RWPE1 (cell line): ENCODE measurements at regions not wholly inside any gene's neighbourhood (a gene's known extent, or its start where the extent isn't known, plus 50 kb on each side); places are given as distances from the start of the nearest gene placed in this dataset.

Source experiments
- CTCF ChIA-PET: fragments of 350-600 bp; sonication (Branson Sonifier 250); formaldehyde crosslinking; extraction: SDS; loops from one replicate; lab custom pipeline; 2021; lab: Yijun Ruan, JAX
- POLR2A ChIA-PET: fragments of 400-600 bp; formaldehyde crosslinking; extraction: SDS; loops from one replicate; lab custom pipeline; 2020; ENCODE audit warnings: antibody characterized with exemption; ENCODE audit not compliant: low non-redundant PET; lab: Yijun Ruan, JAX
- DNase-seq: peaks from one replicate; pipeline ENCODE4 v3.0.0; 2012; ENCODE audit warnings: low spot score
- H3K27ac ChIP-seq: fragments of 450-650 bp; 2 replicates; pipeline ENCODE4 v1.5.1; 2017
- TF ChIP-seq, protein P1 (sequence below): fragments of 450-650 bp; conservative IDR thresholded peaks from 2 replicates; pipeline ENCODE4 v1.5.1; 2017; ENCODE audit warnings: low read depth, mild to moderate bottlenecking

DNA sequence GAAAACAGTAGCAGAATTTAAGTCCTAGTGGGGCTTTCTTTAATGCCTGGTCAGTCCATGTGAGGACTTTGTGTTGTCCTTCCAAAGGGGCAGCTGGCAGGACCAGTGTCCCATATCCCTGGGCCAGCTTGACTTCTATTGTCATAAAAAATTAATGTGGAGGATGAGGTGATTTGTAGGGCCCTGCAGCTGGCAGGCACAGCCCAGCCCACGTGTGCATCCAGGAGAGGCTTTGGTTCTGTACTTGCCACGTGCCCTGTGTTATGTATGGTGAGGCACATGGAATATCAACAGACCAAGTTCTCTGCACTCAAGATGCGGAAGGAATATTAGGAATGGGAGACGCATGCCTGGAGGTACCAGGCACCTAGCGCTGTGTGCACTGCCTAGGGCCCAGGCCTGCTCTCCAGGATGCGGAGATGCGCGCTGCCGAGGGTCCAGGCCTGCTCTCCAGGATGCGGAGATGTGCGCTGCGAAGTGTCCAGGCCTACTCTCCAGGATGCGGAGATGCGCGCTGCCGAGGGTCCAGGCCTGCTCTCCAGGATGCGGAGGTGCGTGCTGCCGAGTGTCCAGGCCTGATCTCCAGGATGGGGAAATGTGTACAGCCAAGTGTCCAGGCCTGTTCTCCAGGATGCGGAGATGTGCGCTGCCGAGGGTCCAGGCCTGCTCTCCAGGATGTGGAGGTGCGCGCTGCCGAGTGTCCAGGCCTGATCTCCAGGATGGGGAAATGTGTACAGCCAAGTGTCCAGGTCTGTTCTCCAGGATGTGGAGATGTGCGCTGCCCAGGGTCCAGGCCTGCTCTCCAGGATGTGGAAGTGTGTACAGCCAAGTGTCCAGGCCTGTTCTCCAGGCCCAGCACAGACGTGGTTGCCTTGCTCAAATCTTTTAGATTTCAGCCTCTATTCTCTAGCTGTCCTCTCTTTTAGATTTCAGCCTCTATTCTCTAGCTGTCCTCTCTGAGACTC, 183.3 kb upstream of the ROPN1 start:
- CTCF ChIA-PET, result no interaction called here

DNA sequence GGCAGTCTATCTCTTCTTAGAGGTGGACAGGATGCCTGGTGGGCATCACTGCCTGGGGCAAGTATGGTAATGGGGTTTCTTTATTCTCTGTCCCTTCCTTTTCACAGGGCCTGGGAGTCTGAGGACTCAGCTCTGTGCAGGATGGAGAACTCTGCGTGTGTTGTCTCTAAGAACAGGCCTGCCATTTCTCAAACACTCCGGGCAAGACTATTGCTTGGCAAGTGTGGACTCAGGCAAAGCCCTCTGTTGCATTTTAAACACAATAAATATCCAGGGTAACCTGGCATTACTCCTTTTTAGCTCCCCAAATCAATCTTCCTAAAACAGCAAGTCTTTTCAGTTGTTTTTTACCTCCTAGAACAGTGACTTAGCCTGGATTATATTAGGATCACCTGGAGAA, 185.1 kb upstream of the ROPN1 start:
- TF ChIP-seq, protein P1, sequence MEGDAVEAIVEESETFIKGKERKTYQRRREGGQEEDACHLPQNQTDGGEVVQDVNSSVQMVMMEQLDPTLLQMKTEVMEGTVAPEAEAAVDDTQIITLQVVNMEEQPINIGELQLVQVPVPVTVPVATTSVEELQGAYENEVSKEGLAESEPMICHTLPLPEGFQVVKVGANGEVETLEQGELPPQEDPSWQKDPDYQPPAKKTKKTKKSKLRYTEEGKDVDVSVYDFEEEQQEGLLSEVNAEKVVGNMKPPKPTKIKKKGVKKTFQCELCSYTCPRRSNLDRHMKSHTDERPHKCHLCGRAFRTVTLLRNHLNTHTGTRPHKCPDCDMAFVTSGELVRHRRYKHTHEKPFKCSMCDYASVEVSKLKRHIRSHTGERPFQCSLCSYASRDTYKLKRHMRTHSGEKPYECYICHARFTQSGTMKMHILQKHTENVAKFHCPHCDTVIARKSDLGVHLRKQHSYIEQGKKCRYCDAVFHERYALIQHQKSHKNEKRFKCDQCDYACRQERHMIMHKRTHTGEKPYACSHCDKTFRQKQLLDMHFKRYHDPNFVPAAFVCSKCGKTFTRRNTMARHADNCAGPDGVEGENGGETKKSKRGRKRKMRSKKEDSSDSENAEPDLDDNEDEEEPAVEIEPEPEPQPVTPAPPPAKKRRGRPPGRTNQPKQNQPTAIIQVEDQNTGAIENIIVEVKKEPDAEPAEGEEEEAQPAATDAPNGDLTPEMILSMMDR, result no peak
- POLR2A ChIA-PET, result no interaction called here
- CTCF ChIA-PET, result no interaction called here
- no peak overlapping the region for H3K27ac ChIP-seq
- DNase-seq, result no peak

More for the DNA sequence above, 183.3 kb upstream of the ROPN1 start:
- TF ChIP-seq, protein P1, result no peak
- POLR2A ChIA-PET, result no interaction called here
- H3K27ac ChIP-seq, result no peak overlapping the region
- DNase-seq, result no peak

DNA sequence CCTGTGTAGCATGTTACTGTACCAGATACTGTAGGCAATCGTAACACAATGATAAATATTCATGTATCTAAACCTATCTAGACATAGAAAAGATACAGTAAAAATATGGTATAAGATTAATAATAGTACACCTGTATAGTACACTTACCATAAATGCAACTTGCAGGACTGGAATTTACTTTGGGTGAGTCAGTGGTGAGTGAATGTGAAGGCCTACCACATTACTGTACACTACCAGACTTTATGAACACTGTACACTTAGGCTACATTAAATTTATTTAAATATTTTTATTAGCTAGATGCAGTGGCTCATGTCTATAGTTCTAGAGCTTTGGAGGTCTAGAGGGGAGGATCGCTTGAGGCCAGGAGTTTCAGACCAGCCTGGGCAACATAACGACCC, 186.6 kb upstream of the ROPN1 start:
- ChIA-PET POLR2A (interaction anchor here (0.6 kb wide), 1 partner anchor 11 kb away, joined by 3 read pairs; no protein-coding TSS in a partner anchor), CTCF (interaction anchor here (0.6 kb wide), 1 partner anchor 723 kb away, joined by 3 read pairs; no protein-coding TSS in a partner anchor)
- DNase-seq, result no peak
- TF ChIP-seq, protein P1, result no peak
- no peak overlapping the region for H3K27ac ChIP-seq

DNA sequence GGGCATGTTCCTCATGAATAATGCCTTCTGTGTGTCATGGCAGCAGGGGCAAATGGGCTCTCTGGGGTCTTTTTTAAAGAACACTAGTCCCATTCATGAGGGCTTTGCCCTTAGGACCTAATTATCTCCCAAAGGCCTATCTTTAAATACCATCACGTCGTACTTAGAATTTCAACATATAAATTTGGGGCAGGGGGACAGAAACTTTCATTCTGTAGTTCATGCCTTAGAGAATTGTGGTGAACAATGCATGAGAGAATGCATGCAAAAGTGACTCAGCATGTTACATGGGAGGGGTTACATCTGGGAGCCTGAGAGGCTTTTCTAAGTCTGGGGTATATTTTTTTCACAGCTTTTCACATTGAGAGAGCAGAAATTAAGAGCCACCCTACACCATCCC, 208.5 kb upstream of the ROPN1 start:
- CTCF ChIA-PET, result no interaction called here
- POLR2A ChIA-PET, result no interaction called here
- H3K27ac ChIP-seq, result no peak overlapping the region
- no peak for DNase-seq
- TF ChIP-seq, protein P1, result no peak

DNA sequence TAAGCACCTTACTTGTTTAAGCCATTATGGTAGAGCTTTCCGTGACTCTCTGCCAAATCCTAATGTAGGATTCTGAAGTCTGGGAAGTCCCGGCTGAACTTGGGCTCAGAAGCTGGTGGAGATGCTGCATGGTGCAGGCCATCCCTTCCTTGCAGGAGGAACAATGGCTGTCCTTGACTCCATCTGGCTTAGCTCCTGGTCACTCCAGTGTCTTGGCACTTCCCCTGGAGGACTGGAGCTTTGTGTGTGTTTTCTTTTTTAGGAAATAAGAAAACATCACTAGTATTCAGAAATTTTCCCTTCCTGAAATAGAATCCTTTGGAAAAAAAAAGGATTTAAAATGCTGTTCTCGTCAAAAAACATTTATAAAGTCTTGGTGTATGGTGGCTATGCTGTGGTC, 209.3 kb upstream of the ROPN1 start:
- H3K27ac ChIP-seq, result no peak overlapping the region
- CTCF ChIA-PET, result no interaction called here
- POLR2A ChIA-PET, result no interaction called here
- no peak for DNase-seq
- TF ChIP-seq, protein P1, result no peak

DNA sequence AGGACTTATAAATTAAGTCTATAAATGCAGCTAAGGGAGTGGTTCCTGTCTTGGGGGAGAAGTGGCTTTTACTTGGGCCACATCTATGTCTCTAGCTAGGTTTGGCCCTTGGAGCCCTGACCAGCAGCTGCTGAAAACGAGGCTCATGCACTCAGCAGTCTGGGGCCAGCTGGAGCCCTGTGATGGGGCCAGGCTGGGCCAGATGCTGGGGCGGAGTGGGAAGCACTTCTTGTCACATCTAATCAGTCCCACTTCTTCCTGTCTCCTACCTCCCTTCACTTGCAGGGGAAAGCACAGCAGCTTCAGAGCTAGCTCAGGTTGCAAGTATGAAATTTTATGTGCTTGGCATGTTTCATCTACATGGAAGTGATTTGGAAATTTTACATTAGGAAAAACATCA, 209.9 kb upstream of the ROPN1 start:
- TF ChIP-seq, protein P1, result no peak
- no peak overlapping the region for H3K27ac ChIP-seq
- DNase-seq, result no peak
- ChIA-PET POLR2A (no interaction called here), CTCF (interaction anchor here (0.6 kb wide), 1 partner anchor 146 kb away, joined by 3 read pairs; no protein-coding TSS in a partner anchor)
